ENCODE measurements at regions not wholly inside any gene's neighbourhood (a gene's known extent, or its start where the extent isn't known, plus 50 kb on each side); places are given as distances from the start of the nearest gene placed in this dataset.
A peak's percentile ranks its signal among the peaks of the same experiment; 100 is the strongest.

DNA sequence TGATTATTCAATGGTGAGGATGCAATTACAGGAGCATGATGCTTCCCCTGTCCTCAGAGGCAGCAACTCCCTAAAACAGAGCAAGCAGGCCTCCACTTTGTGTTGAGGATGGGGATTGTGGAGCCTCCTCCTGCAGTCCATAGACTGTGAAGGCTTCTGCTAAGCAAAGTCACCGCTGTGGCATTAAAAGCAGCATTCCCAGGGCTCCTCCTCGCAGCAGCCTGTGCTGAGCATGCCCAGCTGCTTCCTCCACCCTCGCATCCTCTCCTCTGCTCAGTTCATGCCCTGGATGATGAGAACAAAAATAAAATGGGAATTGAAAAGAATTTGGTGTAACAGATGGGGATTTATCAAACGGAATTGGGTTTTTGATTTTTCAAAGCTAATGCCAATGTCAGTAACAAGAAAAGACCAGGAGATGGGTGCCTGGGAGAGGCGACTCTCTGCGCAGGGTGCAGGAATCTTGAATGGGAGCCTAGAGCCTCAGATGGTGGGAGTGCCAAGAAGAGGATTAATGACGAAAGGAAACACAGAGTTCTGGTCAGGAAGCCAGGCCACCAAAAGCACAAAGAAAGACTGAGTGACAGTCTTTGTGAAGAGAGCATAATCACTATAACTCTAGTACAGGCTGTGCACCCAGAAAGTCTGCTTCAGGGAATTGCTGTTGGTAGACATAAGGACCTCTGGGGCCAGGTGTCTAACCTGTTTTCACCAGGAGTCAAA lies 347.6 kb downstream of the TPBG start:
- intact Hi-C loops (cut with DNase I) = no loop called here
- peak in 5 of 10 donors; percentile 10 to 86 (median 69) for DNase-seq

DNA sequence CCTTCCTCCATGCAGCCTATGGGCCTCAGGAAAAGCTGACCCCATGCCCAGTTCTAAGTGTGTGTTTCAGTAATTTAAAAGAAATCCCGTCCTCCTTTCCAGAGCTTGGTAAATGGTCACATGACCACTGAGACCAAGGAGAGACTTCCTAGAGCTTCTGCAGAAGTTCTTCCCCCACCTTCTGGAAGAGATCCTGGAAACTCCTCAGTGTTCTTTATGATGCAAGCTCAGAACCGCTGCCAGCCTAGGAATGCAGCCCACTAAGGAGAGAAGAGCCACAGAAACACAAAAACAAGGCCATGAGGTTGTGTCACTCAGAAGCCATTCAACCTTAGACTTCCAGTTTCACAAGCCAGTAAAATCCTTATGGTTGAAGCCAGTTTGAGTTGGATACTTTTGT lies 348.4 kb downstream of the TPBG start:
- intact Hi-C loops (cut with DNase I) = no loop called here

DNA sequence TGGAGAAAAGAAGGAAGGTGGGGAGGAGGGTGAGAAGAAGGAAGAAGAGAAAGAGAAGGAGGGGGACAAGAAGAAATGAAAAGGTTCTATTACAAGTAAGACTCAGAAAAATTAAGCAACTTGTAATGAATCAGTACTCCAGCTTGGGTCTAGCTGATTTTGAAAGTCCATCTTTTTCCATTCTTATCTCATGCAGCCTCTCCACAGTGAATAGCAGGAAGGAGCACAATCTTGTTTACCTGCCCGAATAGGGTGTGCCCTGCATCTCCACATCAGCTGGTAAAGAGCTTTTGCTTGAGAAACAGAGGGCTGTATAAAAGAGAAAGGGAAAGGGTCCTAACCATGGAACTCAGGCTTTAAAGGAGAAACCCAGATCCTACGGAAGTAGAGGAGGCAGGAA lies 348.8 kb downstream of the TPBG start:
- intact Hi-C loops (cut with DNase I) = no loop called here
- DNase-seq = no peak

More for the DNA sequence above, 348.4 kb downstream of the TPBG start:
- peak in 2 of 10 donors; percentile 14 to 38 for DNase-seq

DNA sequence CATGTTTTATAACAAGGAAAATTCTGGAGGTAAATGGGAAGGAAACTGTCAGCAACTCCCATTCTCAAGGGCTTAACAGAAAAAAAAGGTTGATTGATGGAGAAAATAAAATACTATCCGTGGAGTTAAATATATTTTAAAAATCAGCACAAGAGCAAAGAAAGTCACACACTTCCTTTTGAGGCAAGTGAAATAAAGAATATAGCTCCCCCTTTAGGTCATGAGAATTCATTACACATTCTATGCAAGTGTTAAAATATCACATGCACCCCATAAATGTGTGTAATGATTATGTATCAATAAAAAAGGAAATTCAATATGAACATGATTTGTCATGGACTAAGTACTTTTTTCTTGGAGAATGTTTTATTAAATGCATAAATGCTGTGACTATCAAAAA lies 349.2 kb downstream of the TPBG start:
- intact Hi-C loops (cut with DNase I) = no loop called here
- no peak for DNase-seq

DNA sequence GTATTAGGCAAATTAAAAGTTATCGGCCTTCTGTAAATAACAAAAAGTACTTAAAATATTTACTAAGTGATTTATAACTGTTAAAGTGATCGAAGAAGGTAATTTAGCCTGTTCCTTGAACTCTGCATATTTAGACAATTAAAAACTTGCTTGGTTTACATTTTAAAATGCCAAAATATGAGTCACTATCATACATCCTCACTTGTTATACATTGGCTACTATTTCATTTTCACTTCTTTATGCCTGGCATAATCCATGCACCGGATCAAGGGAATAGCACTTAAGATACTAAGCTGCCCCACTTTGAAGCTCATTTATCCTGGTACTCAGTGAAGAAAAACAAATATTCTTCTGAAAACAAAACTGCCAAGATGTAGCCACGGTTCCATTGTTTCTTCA lies 344.6 kb downstream of the UBE3D start:
- DNase-seq = no peak
- intact Hi-C loops (cut with DNase I) = no loop called here

DNA sequence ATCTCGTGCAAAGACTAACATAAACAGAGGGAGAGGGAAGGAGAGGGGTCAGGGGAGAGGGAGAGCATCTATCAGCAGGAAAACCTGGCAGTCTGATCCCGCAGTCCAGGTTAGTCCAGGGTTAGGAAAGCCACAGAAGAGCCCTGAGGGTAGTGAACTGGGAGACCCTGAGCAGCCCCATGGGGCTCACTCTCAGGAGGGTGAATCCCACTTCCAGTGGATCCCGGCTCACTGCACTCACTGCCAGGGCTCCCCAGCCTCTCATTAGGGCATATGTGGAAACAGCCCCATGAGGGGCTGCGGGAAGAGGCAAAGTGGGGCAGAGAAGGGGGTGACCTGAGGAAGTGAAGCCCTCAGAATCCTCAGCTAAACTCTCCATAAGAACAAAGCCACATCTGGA lies 329.9 kb downstream of the UBE3D start:
- intact Hi-C loops (cut with DNase I) = no loop called here
- peak in 1 of 10 donors; percentile 46 for DNase-seq

DNA sequence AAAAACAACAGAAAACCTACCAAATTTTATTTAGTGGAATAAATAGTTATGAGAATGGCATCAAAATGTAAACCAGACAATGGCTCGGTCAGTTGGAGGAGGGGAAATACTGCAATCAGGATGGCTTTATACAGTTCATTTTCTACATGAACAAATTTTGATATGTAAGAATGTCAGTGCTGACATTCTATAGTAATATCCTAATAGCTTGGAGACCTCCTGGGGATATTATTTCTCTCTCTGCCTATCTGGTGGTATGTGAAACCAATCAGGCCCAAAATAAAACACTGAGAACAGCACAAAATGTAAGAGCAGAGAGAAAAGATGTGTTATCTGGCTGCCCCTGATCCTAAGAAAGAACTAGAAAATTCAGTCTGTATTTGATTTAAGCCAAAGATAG lies 327.7 kb downstream of the UBE3D start:
- intact Hi-C loops (cut with DNase I) = no loop called here
- no peak for DNase-seq

DNA sequence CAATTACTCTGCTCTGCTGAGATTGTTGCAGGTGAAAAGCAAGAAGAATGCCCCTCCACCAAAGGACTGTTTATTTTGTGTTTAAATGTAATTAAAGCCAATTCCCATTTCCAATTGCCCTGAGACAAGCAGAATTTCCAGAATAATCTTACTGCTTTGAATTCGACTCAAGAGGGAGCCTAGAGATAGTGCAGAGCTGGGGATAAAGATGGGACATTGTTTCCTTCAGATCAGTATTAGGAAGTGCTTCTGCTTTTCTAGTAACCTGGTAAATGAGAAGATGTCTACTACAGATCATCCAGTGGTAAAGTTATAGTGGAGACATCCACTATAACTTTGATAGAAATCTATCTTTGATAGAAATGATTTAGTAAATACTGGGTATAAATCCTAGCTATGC lies 326.9 kb downstream of the UBE3D start:
- DNase-seq = no peak
- intact Hi-C loops (cut with DNase I) = no loop called here

DNA sequence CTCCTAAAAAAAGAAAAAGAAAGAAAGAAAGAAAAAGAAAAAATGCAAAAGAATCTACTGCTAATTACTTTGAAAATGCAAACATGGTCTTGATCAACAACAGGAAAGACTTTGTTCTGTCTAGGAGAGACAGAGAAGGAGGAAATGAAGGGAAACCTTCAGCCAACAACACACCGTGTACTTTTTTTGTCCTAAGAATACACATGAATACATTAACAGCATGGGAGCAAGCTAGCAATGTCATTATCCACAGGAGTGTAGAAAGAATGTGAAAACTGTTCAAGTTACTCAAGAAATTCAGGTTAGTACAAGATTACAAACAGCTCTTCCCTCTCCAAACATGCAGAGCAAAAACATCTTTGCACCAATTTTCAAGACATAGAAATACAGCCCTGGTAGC lies 326.3 kb downstream of the UBE3D start:
- intact Hi-C loops (cut with DNase I) = no loop called here
- no peak for DNase-seq

DNA sequence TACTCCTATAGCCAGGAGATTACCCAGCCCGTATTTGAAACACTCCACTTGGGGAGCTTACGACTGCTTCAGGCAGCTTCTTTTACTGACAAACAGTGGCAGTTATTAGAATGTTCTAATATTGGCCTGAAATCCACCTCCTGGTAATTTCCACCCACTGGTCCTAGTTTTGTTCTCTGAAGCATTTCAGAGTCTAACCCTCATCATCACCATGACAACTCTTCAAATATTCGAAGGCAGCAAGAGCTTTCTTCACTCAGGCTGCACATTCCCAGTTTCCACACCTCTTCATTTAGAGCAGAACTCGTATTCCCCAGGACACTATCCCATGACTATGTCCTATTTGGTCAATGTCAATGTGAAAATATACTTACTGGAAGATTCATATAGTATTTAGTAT lies 325.6 kb downstream of the UBE3D start:
- intact Hi-C loops (cut with DNase I) = no loop called here
- no peak for DNase-seq

DNA sequence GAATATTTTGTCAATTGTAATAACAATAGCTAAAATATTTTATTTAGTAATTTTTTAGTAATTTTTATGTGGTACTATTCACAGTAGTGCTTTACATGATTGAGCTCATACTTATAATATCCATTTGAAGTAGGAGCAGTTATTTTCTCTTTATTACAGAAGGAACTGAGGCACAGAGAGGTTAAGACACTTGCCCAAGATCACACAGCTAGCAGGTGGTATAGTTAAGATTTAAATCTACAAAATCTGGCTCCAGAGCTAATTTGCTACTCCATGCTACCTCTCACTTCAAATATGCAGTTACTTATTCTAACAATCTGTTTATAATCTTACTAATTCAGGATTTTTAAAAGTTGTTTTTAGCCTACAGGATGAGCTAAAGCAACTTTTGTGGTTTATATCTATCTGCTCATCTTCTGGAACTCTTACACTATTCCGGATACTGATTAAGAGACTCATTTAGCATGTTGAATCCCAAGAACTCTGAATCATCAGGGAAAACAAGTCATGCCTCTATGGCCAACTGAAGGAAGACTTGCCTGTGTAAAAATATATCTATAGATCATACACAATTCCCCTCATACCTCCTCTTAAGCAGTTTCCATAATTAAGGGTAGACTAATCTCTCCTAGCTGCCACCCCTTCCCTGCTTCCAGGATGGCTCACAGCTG lies 324.2 kb downstream of the UBE3D start:
- DNase-seq = no peak
- intact Hi-C loops (cut with DNase I) = no loop called here

DNA sequence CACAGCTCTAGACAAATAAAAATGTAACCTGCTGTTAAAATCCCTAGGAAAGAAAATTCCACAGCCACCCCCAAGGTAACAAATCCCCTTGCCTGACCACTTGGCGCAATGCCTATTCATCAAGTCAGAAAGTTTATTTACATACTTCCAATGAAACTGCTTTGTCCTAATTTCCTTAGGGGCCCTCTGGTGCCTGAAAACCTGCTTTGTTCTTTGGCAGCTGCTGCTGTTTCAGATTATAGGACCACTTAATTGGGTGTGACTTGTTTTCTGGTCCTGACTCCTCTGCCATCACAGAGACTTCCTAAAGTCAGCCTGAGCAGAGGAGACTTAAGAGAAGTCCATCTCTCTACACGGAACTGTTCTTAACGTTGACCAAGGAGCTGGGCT lies 323.6 kb downstream of the UBE3D start:
- DNase-seq = no peak
- intact Hi-C loops (cut with DNase I) = no loop called here

DNA sequence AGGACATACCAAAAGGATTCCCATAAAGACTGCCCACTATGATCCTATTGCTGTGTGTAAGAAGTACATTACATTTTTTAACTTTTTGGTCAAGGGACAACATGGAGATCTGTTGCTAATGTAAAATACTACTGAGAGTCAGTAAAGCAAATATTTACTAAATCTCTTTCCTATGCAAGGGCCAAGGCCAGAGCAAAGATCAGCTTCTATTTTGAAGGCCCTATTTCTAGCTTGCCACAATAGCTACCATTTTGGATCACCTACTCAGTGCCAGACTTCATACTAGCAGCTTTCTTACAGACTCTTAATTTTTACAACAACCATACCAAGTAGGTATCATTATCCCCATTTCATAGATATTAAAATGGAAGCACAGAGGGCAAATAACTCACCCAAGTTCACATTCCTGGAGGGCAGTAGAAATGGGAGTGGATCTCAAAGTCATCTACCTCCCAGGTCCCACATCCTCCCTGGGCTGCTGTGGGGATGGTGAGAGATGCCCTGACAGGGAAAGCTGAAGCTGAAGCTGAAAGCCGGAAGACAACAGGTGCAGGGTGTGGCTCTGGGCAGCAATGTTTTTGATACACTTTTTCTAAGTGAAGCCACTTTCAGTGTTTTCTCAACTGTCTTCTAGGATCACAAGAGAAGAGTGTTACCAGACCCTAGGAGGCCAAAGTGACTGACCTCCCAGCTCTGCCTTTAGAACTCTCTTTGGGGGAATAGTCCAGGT lies 321.2 kb downstream of the UBE3D start:
- DNase-seq = no peak
- intact Hi-C loops (cut with DNase I) = no loop called here

DNA sequence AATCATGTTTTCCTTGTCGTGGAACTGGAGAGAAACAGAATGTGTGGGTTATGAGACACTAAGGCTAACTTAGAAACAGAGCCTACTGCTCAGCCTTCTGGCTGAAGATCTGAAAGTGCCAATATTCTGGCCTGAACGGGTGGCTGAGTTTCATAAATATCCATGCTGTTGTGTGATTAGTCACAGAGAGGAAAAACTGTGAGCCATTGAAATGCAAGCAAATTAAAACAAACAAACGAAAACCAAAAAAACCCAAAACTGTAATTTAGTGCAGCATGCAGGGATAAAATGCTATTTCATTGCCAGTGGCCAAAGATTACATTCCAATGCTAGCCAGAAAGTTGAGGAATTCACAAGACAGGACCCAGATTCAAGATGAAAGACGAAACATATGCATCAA lies 315.1 kb downstream of the UBE3D start:
- intact Hi-C loops (cut with DNase I) = no loop called here
- DNase-seq = no peak

DNA sequence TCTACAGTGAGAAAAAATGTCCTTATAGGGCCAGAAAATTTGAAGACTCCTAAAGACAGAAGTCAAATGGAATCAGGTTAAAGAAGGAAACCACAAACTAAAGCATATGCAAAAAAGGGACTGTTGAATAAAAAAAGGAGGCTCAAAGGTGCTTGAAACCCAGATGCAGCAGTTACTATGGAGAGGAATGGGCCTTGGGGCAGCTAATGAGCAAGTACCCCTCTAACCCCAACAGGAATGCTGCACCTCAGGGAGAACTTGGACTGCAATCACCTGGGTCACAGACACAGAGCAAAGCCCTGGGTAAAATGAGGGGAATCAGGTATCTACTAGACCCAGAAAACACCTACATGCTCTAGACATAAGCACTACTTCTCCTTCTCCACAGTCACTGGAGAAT lies 313.9 kb downstream of the UBE3D start:
- DNase-seq = no peak
- intact Hi-C loops (cut with DNase I) = no loop called here

DNA sequence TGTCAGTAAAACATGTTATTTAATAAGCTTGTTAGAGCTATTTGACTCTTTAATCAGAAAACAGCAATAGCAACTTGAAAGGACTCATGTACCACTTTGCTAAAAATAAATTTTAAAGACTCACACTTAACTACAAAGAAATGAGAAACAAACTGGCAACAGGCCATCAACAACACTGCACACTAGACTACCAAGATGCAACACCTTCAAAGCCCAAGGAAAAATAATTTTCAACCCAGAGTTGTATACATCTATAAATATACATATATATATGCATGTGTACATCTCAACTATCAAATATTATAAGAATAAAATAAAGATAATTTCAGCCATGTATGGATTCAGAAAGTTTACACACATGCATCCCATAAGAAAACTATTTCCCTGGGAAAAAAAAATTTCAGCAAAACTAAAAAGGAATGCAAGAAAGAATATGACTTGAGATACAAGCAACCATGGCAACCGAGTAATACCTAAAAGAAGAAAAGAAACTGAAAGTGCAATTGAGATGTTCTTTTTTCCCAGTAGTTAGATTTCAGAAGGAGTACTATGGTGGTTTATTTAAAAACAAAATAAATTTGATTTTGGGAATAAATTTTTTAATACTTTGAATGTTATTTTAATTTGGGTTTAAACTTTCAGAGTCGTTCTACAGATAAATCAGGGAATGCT lies 303.8 kb downstream of the UBE3D start:
- no peak for DNase-seq
- intact Hi-C loops (cut with DNase I) = no loop called here

DNA sequence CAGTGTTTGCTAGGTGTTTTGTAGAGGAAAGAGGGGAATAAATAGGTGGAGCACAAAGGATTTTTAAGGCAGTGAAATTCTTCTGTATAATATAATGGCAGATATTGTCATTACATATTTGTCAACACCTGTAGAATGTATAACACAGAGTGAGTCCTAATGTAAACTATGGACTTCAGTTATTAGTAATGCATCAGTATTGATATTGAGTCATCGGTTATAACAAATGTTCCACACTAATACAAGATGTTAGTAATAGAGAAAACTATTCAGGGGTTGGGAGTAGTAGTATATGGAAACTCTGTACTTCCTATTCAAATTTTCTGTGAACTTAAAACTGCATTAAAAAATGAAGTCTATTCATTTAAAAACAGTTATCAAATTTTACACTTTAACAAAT lies 299.2 kb downstream of the UBE3D start:
- intact Hi-C loops (cut with DNase I) = no loop called here
- no peak for DNase-seq

DNA sequence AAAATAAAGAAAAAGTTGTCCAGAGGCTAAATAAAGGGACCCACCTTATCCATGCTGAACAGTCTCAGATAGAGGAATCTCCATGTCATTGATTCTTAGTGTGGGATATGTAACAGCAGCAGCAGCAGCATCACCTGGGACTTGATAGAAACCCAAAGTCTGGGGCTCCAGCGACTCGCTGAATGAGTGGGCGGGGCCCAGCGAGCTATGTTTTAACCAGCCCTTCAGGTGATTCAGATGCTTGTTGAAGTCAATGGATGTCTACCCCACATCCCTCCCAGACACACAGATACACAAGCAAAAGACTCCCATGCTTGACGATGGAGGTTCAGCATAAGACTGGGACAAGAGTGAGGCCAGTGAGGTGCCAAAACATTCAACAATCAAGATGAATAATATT lies 298.6 kb downstream of the UBE3D start:
- intact Hi-C loops (cut with DNase I) = no loop called here
- no peak for DNase-seq

DNA sequence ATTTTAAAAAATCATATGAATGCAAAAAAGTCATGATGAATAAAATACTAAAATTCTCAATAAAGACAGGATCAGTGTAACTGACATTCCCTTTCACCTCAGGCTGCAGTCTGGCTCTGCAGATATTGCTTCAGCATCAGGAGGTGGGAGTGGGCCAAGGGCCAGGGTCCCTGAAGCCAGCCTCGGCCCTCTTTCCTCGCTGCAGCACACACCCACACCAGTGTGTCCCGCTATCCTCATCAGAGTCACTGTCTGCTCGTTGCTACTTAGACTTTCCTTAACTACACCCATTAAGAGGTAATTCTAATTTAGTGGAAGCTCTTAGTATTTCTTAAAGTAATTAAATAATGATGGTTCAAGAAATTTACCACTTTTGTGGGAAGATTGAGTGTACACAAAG lies 298.2 kb downstream of the UBE3D start:
- intact Hi-C loops (cut with DNase I) = no loop called here
- no peak for DNase-seq

DNA sequence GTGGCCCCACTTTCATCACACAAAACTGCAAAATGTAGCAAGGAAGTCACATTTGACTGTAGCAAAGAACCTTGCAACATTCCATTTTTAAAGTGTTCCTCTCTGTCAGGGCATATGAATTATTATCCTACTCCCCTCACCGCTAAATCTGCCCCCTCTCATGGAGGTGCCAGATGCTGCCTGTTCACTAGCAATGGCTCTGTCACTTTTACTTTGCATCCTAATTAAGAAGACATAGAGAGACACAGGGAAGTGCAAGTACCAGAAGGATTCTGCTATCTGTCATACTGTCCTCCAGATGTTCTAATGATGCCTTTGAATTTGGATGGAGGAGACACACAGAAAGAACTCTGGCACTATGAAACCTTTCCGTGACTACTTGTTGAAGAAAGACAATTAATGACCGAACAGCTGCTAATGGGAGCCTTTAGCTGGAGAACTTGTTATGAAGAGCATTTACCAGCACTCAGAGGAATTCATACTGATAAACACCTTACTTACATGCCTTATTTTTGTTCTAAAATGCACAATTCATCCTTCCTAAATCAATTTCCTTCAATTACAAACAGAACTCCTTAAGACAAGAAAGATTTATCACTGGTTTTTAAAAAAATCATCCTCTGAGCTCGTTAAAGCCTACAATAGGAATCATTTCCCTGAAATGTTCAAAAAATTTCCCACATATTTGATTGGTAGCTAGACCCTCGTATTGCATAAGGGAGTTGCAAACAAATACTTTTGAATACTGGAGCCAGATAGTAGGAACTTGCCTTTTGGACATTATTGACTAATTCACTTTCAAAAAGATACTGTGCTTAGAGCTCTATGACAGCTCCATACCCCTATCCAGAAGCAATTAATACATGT lies 292.6 kb downstream of the UBE3D start:
- DNase-seq = no peak
- intact Hi-C loops (cut with DNase I) = no loop called here

Data from posterior cingulate gyrus (tissue), 11 donors.